NCI-H748 (cell line): ENCODE measurements at regions not wholly inside any gene's neighbourhood (a gene's known extent, or its start where the extent isn't known, plus 50 kb on each side); places are given as distances from the start of the nearest gene placed in this dataset.
A peak's percentile ranks its signal among the peaks of the same experiment; 100 is the strongest.

Experiments
- DNase-seq: peaks from one replicate; lab custom pipeline; 2025; ENCODE audit not compliant: unreplicated experiment; lab: John Stamatoyannopoulos, UW

- DNase-seq = no peak
These were observed 239.6 kb upstream of the TRAM1L1 start for GRCh38 chr4:117324851-117325491.

GRCh38 chr4:117326091-117326490, 240.7 kb upstream of the TRAM1L1 start:
- no peak for DNase-seq

- DNase-seq = no peak
These were observed 242.1 kb upstream of the TRAM1L1 start for GRCh38 chr4:117327491-117327890.

GRCh38 chr4:117328333-117328732, 243.0 kb upstream of the TRAM1L1 start:
- DNase-seq = no peak

GRCh38 chr4:117331817-117332216, 246.4 kb upstream of the TRAM1L1 start:
- DNase-seq = no peak

GRCh38 chr4:117334451-117335188, 249.2 kb upstream of the TRAM1L1 start:
- DNase-seq = no peak

GRCh38 chr4:117357437-117357836, 272.1 kb upstream of the TRAM1L1 start:
- DNase-seq = no peak

GRCh38 chr4:117357866-117358265, 272.5 kb upstream of the TRAM1L1 start:
- no peak for DNase-seq

- no peak for DNase-seq
These were observed 285.7 kb upstream of the TRAM1L1 start for GRCh38 chr4:117370944-117371668.

- DNase-seq = no peak
These were observed 289.7 kb upstream of the TRAM1L1 start for GRCh38 chr4:117375101-117375500.

GRCh38 chr4:117376692-117377091, 291.3 kb upstream of the TRAM1L1 start:
- no peak for DNase-seq

GRCh38 chr4:117378942-117379341, 293.6 kb upstream of the TRAM1L1 start:
- DNase-seq = no peak

GRCh38 chr4:117383468-117383867, 298.1 kb upstream of the TRAM1L1 start:
- DNase-seq = no peak

- DNase-seq = no peak
These were observed 300.1 kb upstream of the TRAM1L1 start for GRCh38 chr4:117385526-117385925.

- no peak for DNase-seq
These were observed 301.7 kb upstream of the TRAM1L1 start for GRCh38 chr4:117387072-117387471.

- no peak for DNase-seq
These were observed 314.9 kb upstream of the TRAM1L1 start for GRCh38 chr4:117400039-117400835.

GRCh38 chr4:117412661-117413060, 327.3 kb upstream of the TRAM1L1 start:
- no peak for DNase-seq

- DNase-seq = no peak
These were observed 332.5 kb upstream of the TRAM1L1 start for GRCh38 chr4:117417856-117418255.

GRCh38 chr4:117420948-117421347, 335.6 kb upstream of the TRAM1L1 start:
- DNase-seq = no peak

- peak; percentile 1 for DNase-seq
These were observed 336.3 kb upstream of the TRAM1L1 start for GRCh38 chr4:117421706-117422105.

- DNase-seq = no peak
These were observed 336.9 kb upstream of the TRAM1L1 start for GRCh38 chr4:117422297-117422696.
